ENCODE measurements at regions not wholly inside any gene's neighbourhood (a gene's known extent, or its start where the extent isn't known, plus 50 kb on each side); places are given as distances from the start of the nearest gene placed in this dataset.
A peak's percentile ranks its signal among the peaks of the same experiment; 100 is the strongest.

GRCh38 chr13:40167327-40167726, 499.1 kb downstream of the FOXO1 start:
- DNase-seq (ENCODE audit: low spot score) = no peak

GRCh38 chr13:40168425-40169166, 497.8 kb downstream of the FOXO1 start:
- no peak for DNase-seq (ENCODE audit: low spot score)

- no peak for DNase-seq (ENCODE audit: low spot score)
These were observed 497.0 kb downstream of the FOXO1 start for GRCh38 chr13:40169476-40169875.

- DNase-seq (ENCODE audit: low spot score) = no peak
These were observed 496.4 kb downstream of the FOXO1 start for GRCh38 chr13:40170091-40170490.

GRCh38 chr13:40170982-40171381, 495.5 kb downstream of the FOXO1 start:
- DNase-seq (ENCODE audit: low spot score) = no peak

GRCh38 chr13:40171566-40171965, 494.9 kb downstream of the FOXO1 start:
- no peak for DNase-seq (ENCODE audit: low spot score)

GRCh38 chr13:40172149-40172591, 494.3 kb downstream of the FOXO1 start:
- DNase-seq (ENCODE audit: low spot score) = no peak

- no peak for DNase-seq (ENCODE audit: low spot score)
These were observed 493.6 kb downstream of the FOXO1 start for GRCh38 chr13:40172878-40173277.

GRCh38 chr13:40175639-40176038, 490.8 kb downstream of the FOXO1 start:
- DNase-seq (ENCODE audit: low spot score) = peak; percentile 44

GRCh38 chr13:40176242-40176641, 490.2 kb downstream of the FOXO1 start:
- no peak for DNase-seq (ENCODE audit: low spot score)

- no peak for DNase-seq (ENCODE audit: low spot score)
These were observed 488.3 kb downstream of the FOXO1 start for GRCh38 chr13:40178130-40178529.

- DNase-seq (ENCODE audit: low spot score) = no peak
These were observed 486.8 kb downstream of the FOXO1 start for GRCh38 chr13:40179445-40180281.

- DNase-seq (ENCODE audit: low spot score) = no peak
These were observed 485.7 kb downstream of the FOXO1 start for GRCh38 chr13:40180776-40181175.

GRCh38 chr13:40181203-40181845, 485.1 kb downstream of the FOXO1 start:
- peak; percentile 48 for DNase-seq (ENCODE audit: low spot score)

- peak; percentile 87 for DNase-seq (ENCODE audit: low spot score)
These were observed 483.9 kb downstream of the FOXO1 start for GRCh38 chr13:40182591-40182990.

- no peak for DNase-seq (ENCODE audit: low spot score)
These were observed 481.0 kb downstream of the FOXO1 start for GRCh38 chr13:40185414-40185813.

GRCh38 chr13:40186041-40186440, 480.4 kb downstream of the FOXO1 start:
- no peak for DNase-seq (ENCODE audit: low spot score)

GRCh38 chr13:40186626-40187323, 479.7 kb downstream of the FOXO1 start:
- DNase-seq (ENCODE audit: low spot score) = no peak

GRCh38 chr13:40187324-40187795, 479.1 kb downstream of the FOXO1 start:
- no peak for DNase-seq (ENCODE audit: low spot score)

- no peak for DNase-seq (ENCODE audit: low spot score)
These were observed 478.4 kb downstream of the FOXO1 start for GRCh38 chr13:40187841-40188591.

- no peak for DNase-seq (ENCODE audit: low spot score)
These were observed 477.0 kb downstream of the FOXO1 start for GRCh38 chr13:40189426-40189825.
